HUDEP-2 (cell line): ENCODE measurements at regions not wholly inside any gene's neighbourhood (a gene's known extent, or its start where the extent isn't known, plus 50 kb on each side); places are given as distances from the start of the nearest gene placed in this dataset.
A peak's percentile ranks its signal among the peaks of the same experiment; 100 is the strongest.

ENCODE experiments used
- DNase-seq, 76 experiments: peaks; one replicate each; lab custom pipeline; 2025; ENCODE audit not compliant: unreplicated experiment in 76 of 76; lab: John Stamatoyannopoulos, UW

- no peak for DNase-seq
Measured at GRCh38 chrX:149992918-149993317, 54.6 kb upstream of the EOLA2 start.

- DNase-seq, result no peak
Measured at GRCh38 chrX:149993989-149994388, 55.7 kb upstream of the EOLA2 start.

- DNase-seq, result no peak
Measured at GRCh38 chrX:149996515-149996914, 58.2 kb upstream of the EOLA2 start.

DNA sequence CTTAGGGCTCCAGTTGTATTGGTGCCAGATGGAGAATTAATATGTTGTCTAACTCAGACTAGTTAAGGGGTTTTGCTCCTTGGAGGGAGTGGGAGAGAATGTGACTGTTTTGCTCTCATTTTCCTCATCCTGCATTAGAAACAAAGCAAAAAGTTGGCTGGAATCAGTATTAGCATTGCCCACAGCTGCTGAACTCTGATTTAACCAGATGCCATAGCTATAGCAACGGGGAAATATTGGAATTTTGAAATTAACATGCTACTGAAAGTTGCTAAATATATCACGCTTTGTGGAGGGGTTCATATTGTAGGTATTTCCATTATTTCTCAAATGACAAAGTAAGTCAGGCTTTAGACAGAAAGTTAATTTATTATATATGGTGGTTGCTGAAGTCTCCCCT, 66.7 kb upstream of the EOLA2 start:
- DNase-seq, result no peak

GRCh38 chrX:150007356-150007755, 69.1 kb upstream of the EOLA2 start:
- DNase-seq, result no peak

DNA sequence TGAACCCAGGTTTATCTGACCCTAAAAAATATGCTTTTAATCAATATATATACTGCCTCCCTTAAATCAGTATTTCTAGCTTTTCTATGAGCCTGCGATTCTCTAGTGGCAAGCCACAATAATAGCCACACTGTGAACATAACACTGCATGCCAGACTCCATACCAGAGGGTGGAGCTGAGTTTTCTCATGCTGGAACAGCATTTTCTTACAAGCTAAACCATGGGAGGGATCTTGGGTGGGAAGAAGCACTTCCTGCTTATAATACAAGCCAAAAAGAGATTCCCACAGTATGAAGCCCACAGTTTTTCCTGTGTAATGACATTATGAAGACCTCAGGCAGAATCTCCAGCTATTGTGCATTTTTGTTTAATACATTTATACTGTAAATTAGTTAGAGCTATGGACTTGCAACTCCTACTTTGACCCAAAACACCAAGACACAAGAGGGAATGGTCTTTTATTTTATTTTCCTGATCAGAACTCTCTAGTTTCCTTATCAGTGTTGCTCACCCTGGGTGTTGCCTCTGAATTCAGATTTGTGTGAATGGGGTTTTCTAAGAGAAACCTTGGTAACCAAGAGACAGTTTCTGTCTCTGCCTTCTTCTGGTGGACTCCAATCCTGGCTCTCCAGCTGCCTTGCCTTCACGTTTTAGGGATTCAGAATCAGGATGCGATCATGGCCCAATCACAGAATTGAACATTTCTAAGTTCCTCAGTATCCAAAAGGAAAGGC, 74.5 kb upstream of the EOLA2 start:
- peak in 1 of 76 experiments; percentile 0 for DNase-seq

DNA sequence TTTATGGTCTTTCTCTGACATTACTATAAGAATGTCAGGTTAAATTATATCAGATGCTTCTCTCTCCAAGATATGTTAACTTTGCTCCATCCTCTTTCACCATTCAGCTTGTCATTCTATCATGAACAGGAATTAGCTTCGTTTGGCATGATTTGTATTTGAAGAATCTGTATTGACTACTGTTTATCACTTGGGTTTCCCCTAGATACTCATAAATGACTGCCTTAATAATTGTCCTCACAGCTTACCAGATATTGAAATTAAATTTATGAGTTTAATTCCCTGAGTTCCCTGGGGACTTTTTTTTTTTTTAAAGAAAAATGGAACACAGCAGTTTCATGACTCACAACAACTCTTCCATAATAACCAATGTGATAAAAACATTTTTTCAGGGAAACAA, 76.2 kb upstream of the EOLA2 start:
- DNase-seq, result no peak

GRCh38 chrX:150017868-150018267, 79.6 kb upstream of the EOLA2 start:
- no peak for DNase-seq

- no peak for DNase-seq
Measured at GRCh38 chrX:150018931-150019361, 80.7 kb upstream of the EOLA2 start.

- DNase-seq, result no peak
Measured at GRCh38 chrX:150028692-150029091, 90.4 kb upstream of the EOLA2 start.

GRCh38 chrX:150032742-150033141, 94.5 kb upstream of the EOLA2 start:
- no peak for DNase-seq

DNA sequence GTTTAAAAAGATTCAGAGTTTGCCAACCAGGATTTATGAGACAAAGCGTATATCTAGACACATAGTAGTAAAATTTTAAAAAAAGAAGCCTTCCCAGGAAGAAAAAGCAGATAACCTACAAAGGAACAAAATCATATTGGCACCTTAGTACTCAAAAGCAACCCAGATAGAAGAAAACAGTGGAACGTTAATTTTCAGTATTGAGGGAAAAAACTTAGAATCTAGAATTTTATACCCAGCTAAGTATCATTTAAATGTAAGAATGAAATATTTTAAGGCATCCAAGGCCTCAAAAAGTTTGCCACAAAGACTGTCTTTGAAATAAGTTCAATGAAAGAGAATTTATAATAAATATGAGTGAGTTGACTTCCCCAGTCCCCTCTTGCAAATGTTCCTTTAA, 96.5 kb upstream of the EOLA2 start:
- DNase-seq, result no peak

DNA sequence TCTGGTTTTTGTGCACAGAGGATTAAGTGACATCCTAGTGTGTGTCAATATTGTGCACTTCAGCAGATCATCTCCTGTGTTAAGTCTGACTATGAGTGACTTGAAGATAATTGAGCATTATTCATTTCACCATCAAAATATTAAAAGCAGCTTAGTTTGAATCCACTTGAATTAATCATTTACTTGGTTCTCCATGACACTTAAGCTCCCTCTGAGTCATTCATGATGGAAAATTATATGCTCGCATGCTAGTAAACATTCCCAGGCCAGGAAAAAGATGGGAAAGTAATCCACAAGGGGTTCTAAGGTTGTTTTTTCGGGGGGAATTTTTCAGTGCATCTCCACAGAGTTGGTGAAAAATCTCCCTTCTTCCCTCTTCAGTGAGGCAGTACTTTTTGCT, 97.2 kb upstream of the EOLA2 start:
- no peak for DNase-seq

GRCh38 chrX:150036181-150036580, 97.9 kb upstream of the EOLA2 start:
- DNase-seq, result peak in 6 of 76 experiments; percentile 0 to 11 (median 2)

- no peak for DNase-seq
Measured at GRCh38 chrX:150036641-150037040, 98.3 kb upstream of the EOLA2 start.

GRCh38 chrX:150037041-150037440, 98.8 kb upstream of the EOLA2 start:
- DNase-seq, result no peak

DNA sequence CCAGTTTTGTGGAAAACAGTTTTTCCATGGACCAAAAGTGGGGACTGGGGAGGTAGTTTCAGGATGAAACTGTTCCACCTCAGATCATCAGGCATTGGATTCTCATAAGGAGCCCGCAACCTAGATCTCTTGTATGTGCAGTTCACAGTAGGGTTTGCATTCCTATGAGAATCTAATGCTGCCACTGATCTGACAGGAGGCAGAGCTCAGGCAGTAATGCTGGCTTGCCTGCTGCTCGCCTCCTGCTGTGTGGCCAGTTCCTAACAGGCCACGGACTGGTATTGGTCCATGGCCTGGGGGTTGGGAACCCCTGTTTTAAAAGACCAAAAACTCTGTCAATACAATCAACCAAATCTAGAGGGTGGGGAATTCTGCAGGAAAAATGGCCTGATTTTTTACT, 100.0 kb upstream of the EOLA2 start:
- DNase-seq, result no peak

DNA sequence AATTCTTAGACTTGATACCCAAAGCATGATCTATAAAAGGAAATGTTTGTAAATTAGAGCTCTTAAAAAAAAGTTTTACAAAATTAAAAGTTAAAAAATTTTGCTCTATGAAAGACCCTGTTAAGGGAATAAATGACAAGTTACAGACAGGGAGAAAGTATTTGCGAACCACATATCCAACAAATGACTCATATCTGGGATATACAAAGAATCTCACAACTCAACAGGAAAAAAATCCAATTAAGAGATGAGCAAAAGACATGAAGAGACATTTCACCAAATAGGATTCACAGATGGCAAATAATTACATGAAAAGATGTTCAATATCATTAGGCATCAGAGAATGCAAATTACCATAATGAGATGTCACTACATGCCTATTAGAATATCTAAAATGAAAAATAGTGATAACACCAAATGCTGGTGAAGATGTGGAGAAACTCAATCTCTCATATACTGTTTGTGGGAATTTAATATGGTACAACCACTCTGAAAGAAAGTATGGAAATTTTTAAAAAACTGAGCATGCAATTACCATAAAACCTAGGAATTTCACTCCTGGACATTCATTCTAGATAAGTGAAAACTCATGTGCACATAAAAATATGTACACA, 100.8 kb upstream of the EOLA2 start:
- no peak for DNase-seq

GRCh38 chrX:150041208-150041607, 102.9 kb upstream of the EOLA2 start:
- DNase-seq, result no peak

GRCh38 chrX:150044556-150044955, 106.3 kb upstream of the EOLA2 start:
- no peak for DNase-seq

DNA sequence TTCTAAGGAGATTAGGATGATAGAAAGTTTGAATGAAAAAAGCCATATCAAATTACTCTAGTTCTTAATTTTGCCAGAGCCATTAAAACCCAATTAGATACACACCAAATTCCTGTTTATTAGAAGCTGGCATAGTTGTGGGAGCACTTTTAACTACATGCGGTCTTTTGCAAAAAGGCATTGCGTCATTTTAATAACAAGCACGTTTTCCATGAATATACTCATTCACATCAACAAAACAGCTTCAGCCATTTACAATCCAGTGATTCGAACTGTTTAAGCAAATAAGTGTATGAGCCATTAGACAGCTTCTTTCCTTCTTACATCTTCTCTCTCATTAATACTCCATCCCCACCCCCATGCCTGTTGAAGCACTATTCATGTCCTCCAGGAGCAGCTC, 109.5 kb upstream of the EOLA2 start:
- no peak for DNase-seq

GRCh38 chrX:150049647-150050046, 111.4 kb upstream of the EOLA2 start:
- no peak for DNase-seq

DNA sequence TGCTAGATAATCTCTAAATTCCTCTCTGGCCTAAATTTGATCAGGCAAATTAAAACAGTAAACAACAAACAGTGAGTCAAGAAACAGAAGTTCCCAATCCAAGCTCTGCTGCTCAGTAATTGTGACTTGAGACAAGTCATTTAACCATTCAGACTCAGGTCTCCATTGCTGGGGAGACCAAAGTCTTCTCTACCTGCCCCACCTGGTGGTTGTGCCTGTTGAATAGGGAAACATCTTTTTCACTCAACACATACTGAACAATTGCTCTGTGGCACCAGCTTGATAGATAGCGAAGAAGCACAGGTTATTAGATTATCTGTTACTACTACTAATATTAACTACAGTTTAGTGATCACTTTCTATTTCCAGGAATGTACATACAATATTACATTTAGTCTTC, 112.1 kb upstream of the EOLA2 start:
- no peak for DNase-seq
